OCI-LY7 (cell line): ENCODE measurements at regions not wholly inside any gene's neighbourhood (a gene's known extent, or its start where the extent isn't known, plus 50 kb on each side); places are given as distances from the start of the nearest gene placed in this dataset.

Source experiments
- CTCF ChIP-seq: fragments of 200-600 bp; sonication (generic); conservative IDR thresholded peaks from 2 replicates; pipeline ENCODE4 v1.5.1; 2014; ENCODE audit warnings: mild to moderate bottlenecking, antibody characterized with exemption, low read length, moderate library complexity, mixed read lengths
- EZH2phosphoT487 ChIP-seq: fragments of 200-600 bp; sonication (generic); IDR thresholded peaks from 2 replicates; pipeline ENCODE4 v1.6.1; 2018; ENCODE audit warnings: low read depth, borderline replicate concordance, mild to moderate bottlenecking, mixed run types, antibody characterized with exemption, low read length, moderate library complexity, mixed read lengths

DNA sequence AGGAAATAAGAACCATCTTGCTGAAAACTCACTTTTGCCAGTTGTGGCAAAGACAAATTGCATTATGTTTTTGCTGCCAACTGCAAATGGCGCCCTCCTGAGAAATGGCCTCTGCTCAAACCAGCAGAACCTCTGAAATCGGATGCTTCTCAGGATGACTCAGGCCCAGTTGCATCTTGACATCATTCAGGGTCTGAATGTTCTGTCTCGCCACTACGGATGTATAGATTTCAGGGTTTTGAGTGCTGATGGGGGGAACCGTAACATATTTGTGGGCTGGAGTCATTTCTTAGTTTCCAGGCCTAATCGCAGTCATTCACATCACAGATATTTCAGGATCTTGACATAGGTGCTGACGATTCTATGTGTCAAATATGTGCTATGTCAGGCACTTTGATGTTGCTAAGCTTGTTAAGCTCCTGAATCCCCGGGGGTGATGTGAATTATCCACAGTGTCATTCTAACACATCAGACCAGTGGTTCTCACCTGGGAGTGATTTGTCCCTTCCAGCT is 207.1 kb downstream of the NFATC2 start:
- no peak for TF ChIP-seq CTCF
- TF ChIP-seq EZH2phosphoT487: no peak
